HCT116 (cell line): ENCODE measurements at regions not wholly inside any gene's neighbourhood (a gene's known extent, or its start where the extent isn't known, plus 50 kb on each side); places are given as distances from the start of the nearest gene placed in this dataset.

Experiments
- ATAC-seq: fragments of 200-7000 bp; cut with Tn5 transposase; 2 replicates; pipeline ENCODE4 v1.9.1; 2020; ENCODE audit warnings: mild to moderate bottlenecking, moderate library complexity
- BruUV-seq: library from RNA; stranded (reverse); fragments of 400-500 nt; replicated peaks from 2 replicates; lab custom pipeline; 2021; lab: Mats Ljungman, UMichigan
- CTCF ChIA-PET: fragments of 300-600 bp; sonication (Branson Sonifier 250); formaldehyde crosslinking; loops from one replicate; lab custom pipeline; 2021; ENCODE audit warnings: antibody characterized with exemption; lab: Charles Lee
- POLR2A ChIA-PET: fragments of 300-600, 350-600 bp; sonication (Branson Sonifier 250); formaldehyde crosslinking; loops from one replicate; lab custom pipeline; 2021; ENCODE audit warnings: antibody characterized with exemption; lab: Charles Lee
- RAD21 ChIA-PET, 2 experiments: fragments of 300-600 bp; sonication (Branson Sonifier 250); formaldehyde crosslinking; loops; one replicate each; lab custom pipeline; 2023; ENCODE audit warnings: low total read pairs in 2 of 2; ENCODE audit not compliant: uncharacterized antibody in 2 of 2, unreplicated experiment in 2 of 2, low non-redundant PET in 1 of 2; lab: Charles Lee
- DNase-seq: peaks from one replicate; pipeline ENCODE4 v3.0.0-alpha.2; 2010; ENCODE audit warnings: low read depth, low spot score
- H2AFZ ChIP-seq: fragments of 200-600 bp; shearing (Covaris generic), sonication (generic); 2 replicates; pipeline ENCODE4 v1.6.1; 2017; ENCODE audit warnings: low read depth, mixed run types, mixed read lengths, antibody characterized with exemption, low read length; ENCODE audit not compliant: poor library complexity, severe bottlenecking
- H3K27ac ChIP-seq: 2 replicates; pipeline ENCODE4 v1.5.1; 2012; ENCODE audit warnings: low read depth, low read length
- H3K27me3 ChIP-seq: fragments of 200-600 bp; sonication (generic); 2 replicates; pipeline ENCODE4 v1.6.1; 2016; ENCODE audit warnings: mixed run types, low read length, mixed read lengths; ENCODE audit not compliant: insufficient read depth
- H3K36me3 ChIP-seq, 2 experiments: fragments of 200-500 bp in 1 of 2; fragments of 200-600 bp in 1 of 2; sonication (Bioruptor generic) in 1 of 2; sonication (generic) in 1 of 2; 2 replicates each; pipeline versions ENCODE4 v1.5.1 to v1.6.1; 2014 to 2016; ENCODE audit warnings: low read length in 2 of 2, inconsistent platforms in 1 of 2, mixed read lengths in 1 of 2, mixed run types in 1 of 2; ENCODE audit not compliant: insufficient read depth in 2 of 2, control insufficient read depth in 1 of 2
- H3K4me1 ChIP-seq, 2 experiments: fragments of 200-600 bp in 1 of 2; sonication (generic) in 1 of 2; 2 replicates each; pipeline versions ENCODE4 v1.5.1 to v1.6.1; 2012 to 2017; ENCODE audit warnings: low read length in 2 of 2, inconsistent platforms in 1 of 2, mild to moderate bottlenecking in 1 of 2, mixed read lengths in 1 of 2, mixed run types in 1 of 2, moderate library complexity in 1 of 2; ENCODE audit not compliant: insufficient read depth in 2 of 2, control insufficient read depth in 1 of 2
- H3K4me2 ChIP-seq: fragments of 200-600 bp; sonication (generic); 2 replicates; pipeline ENCODE4 v1.6.1; 2017; ENCODE audit warnings: mixed run types, low read length, mixed read lengths
- H3K4me3 ChIP-seq, 2 experiments: fragments of 200-600 bp in 1 of 2; sonication (generic) in 1 of 2; replicated peaks in 1 of 2; 2 replicates each; pipeline ENCODE4 v1.5.1; 2011 to 2016; ENCODE audit warnings: low read length in 2 of 2, control low read depth in 1 of 2, low read depth in 1 of 2, mild to moderate bottlenecking in 1 of 2, mixed read lengths in 1 of 2, mixed run types in 1 of 2
- H3K79me2 ChIP-seq: fragments of 200-600 bp; sonication (generic); 2 replicates; pipeline ENCODE4 v1.6.1; 2017; ENCODE audit warnings: mild to moderate bottlenecking, mixed run types, low read length, moderate library complexity, mixed read lengths; ENCODE audit not compliant: insufficient read depth
- H3K9ac ChIP-seq: fragments of 200-600 bp; sonication (generic); 2 replicates; pipeline ENCODE4 v1.6.1; 2016; ENCODE audit warnings: low read length, mixed read lengths
- H3K9me2 ChIP-seq: fragments of 200-600 bp; sonication (generic), shearing (Covaris generic); 2 replicates; pipeline ENCODE4 v1.6.1; 2017; ENCODE audit warnings: mixed run types, mild to moderate bottlenecking, moderate library complexity; ENCODE audit not compliant: insufficient read depth
- H3K9me3 ChIP-seq, 2 experiments: fragments of 200-500 bp in 1 of 2; fragments of 200-600 bp in 1 of 2; sonication (Bioruptor generic) in 1 of 2; sonication (generic) in 1 of 2; 2 replicates each; pipeline ENCODE4 v1.6.1; 2014 to 2017; ENCODE audit warnings: low read length in 2 of 2, mixed read lengths in 2 of 2, inconsistent platforms in 1 of 2, low read depth in 1 of 2, mild to moderate bottlenecking in 1 of 2, mixed run types in 1 of 2, moderate library complexity in 1 of 2; ENCODE audit not compliant: control insufficient read depth in 1 of 2, insufficient read depth in 1 of 2
- H4K20me1 ChIP-seq: fragments of 200-600 bp; sonication (generic), shearing (Covaris generic); 2 replicates; pipeline ENCODE4 v1.6.1; 2017; ENCODE audit warnings: mixed run types, mild to moderate bottlenecking, moderate library complexity; ENCODE audit not compliant: insufficient read depth
- ATF3 ChIP-seq: IDR thresholded peaks from 2 replicates; pipeline ENCODE4 v1.6.1; 2012
- EGR1 ChIP-seq: IDR thresholded peaks from 2 replicates; pipeline ENCODE4 v1.6.1; 2012; ENCODE audit warnings: low read depth
- ELF1 ChIP-seq: IDR thresholded peaks from 2 replicates; pipeline ENCODE4 v1.6.1; 2012; ENCODE audit warnings: low read depth, borderline replicate concordance
- EZH2 ChIP-seq: fragments of 200-600 bp; sonication (generic); IDR thresholded peaks from 2 replicates; pipeline ENCODE4 v1.6.1; 2017; ENCODE audit warnings: antibody characterized with exemption, mixed run types
- EZH2phosphoT487 ChIP-seq: fragments of 200-600 bp; IDR thresholded peaks from 2 replicates; pipeline ENCODE4 v1.6.1; 2018; ENCODE audit warnings: antibody characterized with exemption, borderline replicate concordance
- FOSL1 ChIP-seq: IDR thresholded peaks from 2 replicates; pipeline ENCODE4 v1.6.1; 2012; ENCODE audit warnings: low read depth
- JUND ChIP-seq: IDR thresholded peaks from 2 replicates; pipeline ENCODE4 v1.6.1; 2012
- MAX ChIP-seq: IDR thresholded peaks from 2 replicates; pipeline ENCODE4 v1.6.1; 2012
- POLR2A ChIP-seq: IDR thresholded peaks from 2 replicates; pipeline ENCODE4 v1.7.0; 2011; ENCODE audit warnings: borderline replicate concordance; ENCODE audit not compliant: insufficient read depth, insufficient read length; ENCODE audit errors: extremely low read depth
- POLR2AphosphoS5 ChIP-seq: IDR thresholded peaks from 2 replicates; pipeline ENCODE4 v1.6.1; 2011; ENCODE audit warnings: mild to moderate bottlenecking, low read depth, low read length, moderate library complexity
- RAD21 ChIP-seq: IDR thresholded peaks from 2 replicates; pipeline ENCODE4 v1.6.1; 2012; ENCODE audit warnings: low read depth, mild to moderate bottlenecking
- SIN3A ChIP-seq: IDR thresholded peaks from 2 replicates; pipeline ENCODE4 v1.6.1; 2012; ENCODE audit warnings: low read depth
- SP1 ChIP-seq: IDR thresholded peaks from 2 replicates; pipeline ENCODE4 v1.6.1; 2012; ENCODE audit warnings: low read depth
- SRF ChIP-seq: IDR thresholded peaks from 2 replicates; pipeline ENCODE4 v1.6.1; 2012; ENCODE audit warnings: low read depth
- TCF7L2 ChIP-seq: IDR thresholded peaks from 2 replicates; pipeline ENCODE4 v1.7.0; 2011; ENCODE audit warnings: borderline replicate concordance, inconsistent platforms; ENCODE audit not compliant: insufficient read depth, insufficient read length; ENCODE audit errors: extremely low read depth
- YY1 ChIP-seq: IDR thresholded peaks from 2 replicates; pipeline ENCODE4 v1.6.1; 2011; ENCODE audit warnings: low read length, low read depth, moderate library complexity, mild to moderate bottlenecking; ENCODE audit not compliant: insufficient replicate concordance; ENCODE audit errors: extremely low read depth
- ZFX ChIP-seq: fragments of 450-650 bp; IDR thresholded peaks from 2 replicates; pipeline ENCODE4 v1.6.1; 2017
- intact Hi-C: fragments of 100-400 bp; cut with micrococcal nuclease; formaldehyde crosslinking; loops from 2 replicates; pipeline ENCODE4 v1.10.0; 2022

GRCh38 chr1:69233463-69233862 is 334.3 kb upstream of the LRRC7 start:
- no peaks in the 10 kb centered on the region for H3K9me3 ChIP-seq
- ChIA-PET CTCF (no interaction called here), RAD21 (no interaction called here), POLR2A (no interaction called here)
- no peak overlapping the region for H3K4me3 ChIP-seq
- no peak overlapping the region for H3K9ac ChIP-seq
- intact Hi-C loops = no loop called here
- H4K20me1 ChIP-seq = no peaks in the 10 kb centered on the region
- H3K27me3 ChIP-seq = no peaks in the 10 kb centered on the region
- H3K36me3 ChIP-seq = no peaks in the 10 kb centered on the region
- ATAC-seq (no peak), DNase-seq (no peak)
- no peaks in the 10 kb centered on the region for H3K9me2 ChIP-seq
- no peak overlapping the region for H3K4me2 ChIP-seq
- no TSS peak for BruUV-seq
- no peaks in the 10 kb centered on the region for H3K4me1 ChIP-seq
- no peaks in the 10 kb centered on the region for H3K79me2 ChIP-seq
- H2AFZ ChIP-seq = no peak overlapping the region
- no peak overlapping the region for H3K27ac ChIP-seq
- TF ChIP-seq EGR1 = no peak

GRCh38 chr1:69244211-69244610 is 323.5 kb upstream of the LRRC7 start:
- Histone ChIP-seq H3K9me2 (no peaks in the 10 kb centered on the region), H3K9me3 (no peaks in the 10 kb centered on the region), H4K20me1 (no peaks in the 10 kb centered on the region), H2AFZ (no peak overlapping the region), H3K4me1 (no peaks in the 10 kb centered on the region), H3K27me3 (0 out of 2 replicates have a peak, but pooled peaks cover 5% of the 10 kb centered on the region), H3K36me3 (no peaks in the 10 kb centered on the region), H3K27ac (no peak overlapping the region), H3K4me3 (no peak overlapping the region), H3K9ac (no peak overlapping the region), H3K79me2 (no peaks in the 10 kb centered on the region), H3K4me2 (no peak overlapping the region)
- ATAC-seq = no peak
- intact Hi-C loops = no loop called here
- ChIA-PET CTCF (no interaction called here), POLR2A (no interaction called here), RAD21 (no interaction called here)
- no TSS peak for BruUV-seq
- no peak for DNase-seq
- no peak for TF ChIP-seq JUND
- TF ChIP-seq RAD21 = no peak
- TF ChIP-seq SIN3A = no peak

- Histone ChIP-seq H3K4me2 (no peak overlapping the region), H2AFZ (no peak overlapping the region), H3K36me3 (no peaks in the 10 kb centered on the region), H3K27ac (no peak overlapping the region), H3K9me2 (no peaks in the 10 kb centered on the region), H4K20me1 (no peaks in the 10 kb centered on the region), H3K4me1 (no peaks in the 10 kb centered on the region), H3K9me3 (no peaks in the 10 kb centered on the region), H3K4me3 (no peak overlapping the region), H3K27me3 (peaks cover 11% of the 10 kb centered on the region; the same call in 1 of the 2 replicates), H3K9ac (no peak overlapping the region), H3K79me2 (no peaks in the 10 kb centered on the region)
- TF ChIP-seq FOSL1 (no peak), ELF1 (no peak), EZH2 (no peak), ZFX (no peak), MAX (no peak), YY1 (no peak), SRF (no peak), POLR2AphosphoS5 (no peak), RAD21 (no peak), TCF7L2 (no peak), ATF3 (no peak), EZH2phosphoT487 (no peak), POLR2A (no peak), SP1 (no peak), EGR1 (no peak), SIN3A (no peak)
- RAD21 ChIA-PET = no interaction called here
- CTCF ChIA-PET = no interaction called here
- BruUV-seq = no TSS peak
- DNase-seq = no peak
- intact Hi-C loops = no loop called here
- POLR2A ChIA-PET = no interaction called here
- no peak for ATAC-seq
Measured at GRCh38 chr1:69246109-69246508, 321.6 kb upstream of the LRRC7 start.
